Suprapubic skin (tissue), 4 donors: ENCODE measurements at regions not wholly inside any gene's neighbourhood (a gene's known extent, or its start where the extent isn't known, plus 50 kb on each side); places are given as distances from the start of the nearest gene placed in this dataset.

Experiments
- CTCF ChIP-seq, 2 donors: fragments of 200-600 bp in 1 of 2; fragments of 450-650 bp in 1 of 2; sonication (generic) in 1 of 2; IDR thresholded peaks; one replicate each; pipeline ENCODE4 v1.5.1; 2016 to 2019; ENCODE audit warnings: antibody characterized with exemption in 2 of 2, mild to moderate bottlenecking in 1 of 2, moderate library complexity in 1 of 2
- EP300 ChIP-seq: sonication (generic); formaldehyde crosslinking; IDR thresholded peaks from one replicate; pipeline ENCODE4 v1.6.1; 2017; ENCODE audit warnings: antibody characterized with exemption
- POLR2A ChIP-seq, 2 donors: fragments of 450-650 bp; IDR thresholded peaks; one replicate each; pipeline ENCODE4 v1.6.1; 2017; ENCODE audit warnings: antibody characterized with exemption in 2 of 2, mild to moderate bottlenecking in 2 of 2, moderate library complexity in 2 of 2
- POLR2AphosphoS5 ChIP-seq, 3 donors: sonication (generic); formaldehyde crosslinking; IDR thresholded peaks; one replicate each; pipeline ENCODE4 v1.6.1; 2017; ENCODE audit warnings: antibody characterized with exemption in 3 of 3

DNA sequence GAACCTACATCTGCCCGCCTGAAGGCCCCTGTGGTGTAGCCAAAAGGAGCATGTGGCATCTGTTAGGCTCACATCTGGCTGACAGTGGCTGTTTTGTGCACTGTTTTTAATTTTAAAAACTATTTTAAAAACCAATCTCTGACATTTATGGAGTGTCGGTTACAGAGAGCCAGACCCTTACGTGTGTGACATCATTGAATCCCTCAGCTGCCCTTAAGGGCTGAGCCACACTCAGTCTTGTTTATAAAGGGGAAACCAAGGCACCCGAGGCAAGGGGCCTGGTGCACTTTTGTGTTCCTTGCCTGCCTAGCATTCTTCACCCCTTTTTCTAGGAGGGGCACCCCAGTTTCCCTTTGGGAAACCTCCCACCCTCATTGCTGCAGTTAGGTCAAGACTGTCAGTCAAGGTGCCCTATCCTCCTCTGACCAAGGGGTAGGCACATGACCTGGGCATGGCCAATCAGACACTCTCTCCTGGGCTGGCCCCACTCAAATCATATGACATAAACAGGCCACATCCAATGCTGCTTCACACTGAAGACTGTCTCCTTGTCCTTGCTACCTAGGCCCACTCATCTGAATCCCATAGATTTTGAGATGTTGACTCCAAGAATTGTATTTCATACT lies 105.3 kb downstream of the LSM3 start:
- no peak for TF ChIP-seq EP300
- TF ChIP-seq CTCF (IDR thresholded peaks at IDR 0.05): no peak
- TF ChIP-seq POLR2AphosphoS5 (IDR thresholded peaks at IDR 0.05): no peak
- no peak for TF ChIP-seq POLR2A (IDR thresholded peaks at IDR 0.05)
